H9 (cell line): ENCODE measurements at regions not wholly inside any gene's neighbourhood (a gene's known extent, or its start where the extent isn't known, plus 50 kb on each side); places are given as distances from the start of the nearest gene placed in this dataset.

Experiments used
- DNase-seq: peaks from one replicate; pipeline ENCODE4 v3.0.0-alpha.2; 2017
- H2AFZ ChIP-seq: one replicate; pipeline ENCODE4 v1.6.1; 2013; ENCODE audit warnings: mild to moderate bottlenecking, low read length, control low read depth, moderate library complexity
- H2AK5ac ChIP-seq: 2 replicates; pipeline ENCODE4 v1.6.1; 2013; ENCODE audit warnings: low read length, control low read depth, mixed read lengths; ENCODE audit not compliant: insufficient read length
- H2BK120ac ChIP-seq: one replicate; pipeline ENCODE4 v1.6.1; 2013; ENCODE audit warnings: low read depth, mild to moderate bottlenecking, low read length, control low read depth, inconsistent platforms; ENCODE audit not compliant: poor library complexity, severe bottlenecking
- H2BK12ac ChIP-seq: 2 replicates; pipeline ENCODE4 v1.6.1; 2013; ENCODE audit warnings: low read length, control low read depth, mixed read lengths, low read depth; ENCODE audit not compliant: insufficient read length
- H2BK15ac ChIP-seq: 2 replicates; pipeline ENCODE4 v1.6.1; 2013; ENCODE audit warnings: low read depth, low read length, control low read depth
- H2BK20ac ChIP-seq: one replicate; pipeline ENCODE4 v1.6.1; 2013; ENCODE audit warnings: low read depth, mild to moderate bottlenecking, low read length, control low read depth, inconsistent platforms; ENCODE audit not compliant: poor library complexity, severe bottlenecking
- H2BK5ac ChIP-seq: 2 replicates; pipeline ENCODE4 v1.6.1; 2013; ENCODE audit warnings: low read length, control low read depth, mixed read lengths; ENCODE audit not compliant: insufficient read length
- H3K14ac ChIP-seq: 2 replicates; pipeline ENCODE4 v1.6.1; 2013; ENCODE audit warnings: low read length, control low read depth; ENCODE audit not compliant: insufficient read depth
- H3K18ac ChIP-seq: 2 replicates; pipeline ENCODE4 v1.6.1; 2013; ENCODE audit warnings: low read depth, mild to moderate bottlenecking, mixed read lengths, low read length, control low read depth; ENCODE audit not compliant: insufficient read length
- H3K23ac ChIP-seq: 2 replicates; pipeline ENCODE4 v1.6.1; 2013; ENCODE audit warnings: low read length, control low read depth, mixed read lengths, low read depth; ENCODE audit not compliant: insufficient read length
- H3K23me2 ChIP-seq: 2 replicates; pipeline ENCODE4 v1.6.1; 2013; ENCODE audit warnings: low read depth, mild to moderate bottlenecking, mixed read lengths, low read length, control low read depth; ENCODE audit not compliant: insufficient read length, poor library complexity, severe bottlenecking
- H3K27ac ChIP-seq: 2 replicates; pipeline ENCODE4 v1.5.1; 2013; ENCODE audit warnings: low read length, control low read depth, mixed read lengths, low read depth; ENCODE audit not compliant: insufficient read length
- H3K27me3 ChIP-seq: 2 replicates; pipeline ENCODE4 v1.6.1; 2013; ENCODE audit warnings: low read length, control low read depth, inconsistent platforms; ENCODE audit not compliant: insufficient read depth
- H3K4ac ChIP-seq: 2 replicates; pipeline ENCODE4 v1.6.1; 2013; ENCODE audit warnings: low read depth, mild to moderate bottlenecking, control low read depth, inconsistent platforms, low read length, moderate library complexity
- H3K4me1 ChIP-seq: 2 replicates; pipeline ENCODE4 v1.6.1; 2013; ENCODE audit warnings: low read length, control low read depth, inconsistent platforms; ENCODE audit not compliant: insufficient read depth
- H3K4me2 ChIP-seq: 2 replicates; pipeline ENCODE4 v1.6.1; 2013; ENCODE audit warnings: low read length, control low read depth, mixed read lengths; ENCODE audit not compliant: insufficient read length, insufficient read depth
- H3K56ac ChIP-seq: 2 replicates; pipeline ENCODE4 v1.6.1; 2013; ENCODE audit warnings: low read depth, mild to moderate bottlenecking, mixed read lengths, low read length, control low read depth; ENCODE audit not compliant: insufficient read length
- H3K79me1 ChIP-seq: 2 replicates; pipeline ENCODE4 v1.6.1; 2013; ENCODE audit warnings: low read depth, mild to moderate bottlenecking, moderate library complexity, low read length, control low read depth, inconsistent platforms; ENCODE audit not compliant: insufficient read depth, poor library complexity, severe bottlenecking
- H3K79me2 ChIP-seq: 2 replicates; pipeline ENCODE4 v1.6.1; 2013; ENCODE audit warnings: low read length, control low read depth, inconsistent platforms; ENCODE audit not compliant: insufficient read depth
- H3K9ac ChIP-seq: 2 replicates; pipeline ENCODE4 v1.6.1; 2013; ENCODE audit warnings: low read length, control low read depth, mixed read lengths; ENCODE audit not compliant: insufficient read length; ENCODE audit errors: extremely low read depth
- H3K9me3 ChIP-seq: one replicate; pipeline ENCODE4 v1.6.1; 2013; ENCODE audit warnings: low read depth, low read length, inconsistent platforms; ENCODE audit not compliant: control insufficient read depth
- H3T11ph ChIP-seq: one replicate; pipeline ENCODE4 v1.6.1; 2013; ENCODE audit warnings: mild to moderate bottlenecking, low read length, control low read depth, inconsistent platforms
- H4K20me1 ChIP-seq: one replicate; pipeline ENCODE4 v1.6.1; 2013; ENCODE audit not compliant: control insufficient read depth, insufficient read length, insufficient read depth
- H4K5ac ChIP-seq: 2 replicates; pipeline ENCODE4 v1.6.1; 2013; ENCODE audit warnings: low read depth, mild to moderate bottlenecking, mixed read lengths, low read length, control low read depth; ENCODE audit not compliant: insufficient read length
- H4K8ac ChIP-seq: replicated peaks from 2 replicates; pipeline ENCODE4 v1.6.1; 2013; ENCODE audit warnings: low read length, control low read depth, mixed read lengths, low read depth; ENCODE audit not compliant: insufficient read length
- H4K91ac ChIP-seq: 2 replicates; pipeline ENCODE4 v1.6.1; 2013; ENCODE audit warnings: low read depth, mild to moderate bottlenecking, moderate library complexity, mixed read lengths, low read length, control low read depth; ENCODE audit not compliant: insufficient read length
- H3K27ac Mint-ChIP-seq, 3 experiments: 2 replicates in 2 of 3; 3 replicates in 1 of 3; pipeline ENCODE4 v1.8.0; 2020 to 2021; ENCODE audit warnings: mixed read lengths in 3 of 3, mild to moderate bottlenecking in 1 of 3, moderate library complexity in 1 of 3
- H3K27me3 Mint-ChIP-seq: 2 replicates; pipeline ENCODE4 v1.8.0; 2021; ENCODE audit warnings: low read depth, mild to moderate bottlenecking, moderate library complexity, mixed read lengths
- H3K36me3 Mint-ChIP-seq, 3 experiments: 2 replicates in 2 of 3; 3 replicates in 1 of 3; pipeline ENCODE4 v1.8.0; 2020 to 2021; ENCODE audit warnings: low read depth in 3 of 3, mixed read lengths in 3 of 3; ENCODE audit not compliant: insufficient read depth in 1 of 3
- H3K4me1 Mint-ChIP-seq, 2 experiments: 2 replicates each; pipeline ENCODE4 v1.8.0; 2020; ENCODE audit warnings: mixed read lengths in 2 of 2
- H3K4me3 Mint-ChIP-seq, 2 experiments: 2 replicates in 1 of 2; 3 replicates in 1 of 2; pipeline ENCODE4 v1.8.0; 2020 to 2021; ENCODE audit warnings: mild to moderate bottlenecking in 2 of 2, mixed read lengths in 2 of 2, moderate library complexity in 1 of 2
- H3K9me3 Mint-ChIP-seq, 2 experiments: 2 replicates in 1 of 2; 3 replicates in 1 of 2; pipeline ENCODE4 v1.8.0; 2020; ENCODE audit warnings: mild to moderate bottlenecking in 2 of 2, mixed read lengths in 2 of 2, moderate library complexity in 1 of 2
- WGBS: extraction: QIAGEN DNeasy Blood & Tissue Kit; methylation state at CpG from one replicate; pipeline ENCODE4 v1.1.7; 2013; ENCODE audit warnings: missing lambda C conversion rate, low lambda C conversion rate, mixed read lengths; ENCODE audit not compliant: insufficient read length; ENCODE audit errors: extremely low coverage; 5-methylcytosine and 5-hydroxymethylcytosine counted together
- TF ChIP-seq, protein P1 (sequence below): fragments of 200-600 bp; sonication (generic); conservative IDR thresholded peaks from 3 replicates; pipeline ENCODE4 v1.8.0; 2021; ENCODE audit warnings: antibody characterized with exemption, mild to moderate bottlenecking

DNA sequence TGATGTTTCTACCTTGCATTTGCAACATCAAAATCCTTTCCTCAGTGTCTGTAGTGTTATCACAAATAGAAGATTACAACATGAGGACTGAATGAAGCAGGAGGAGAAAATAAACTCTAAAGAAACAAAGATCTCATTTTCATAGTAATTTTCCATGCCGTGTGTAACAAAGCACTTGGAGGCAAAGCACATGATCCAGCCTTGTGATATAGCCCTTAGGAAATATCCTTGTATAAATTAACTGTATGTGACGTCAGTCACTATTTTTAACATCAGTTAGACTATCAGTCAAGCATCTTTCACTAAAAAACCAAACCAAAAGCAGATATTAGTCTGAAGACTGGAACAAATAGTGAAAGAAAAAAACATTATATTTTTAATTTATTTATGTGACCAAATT is 492.1 kb upstream of the CNTNAP5 start:
- no peak overlapping the region for H3K27ac Mint-ChIP-seq
- Histone ChIP-seq H2BK12ac (no peak overlapping the region), H3K79me1 (no peaks in the 10 kb centered on the region), H3K56ac (no peak overlapping the region), H4K5ac (no peak overlapping the region), H4K91ac (no peak overlapping the region), H3T11ph (no peak overlapping the region), H2BK20ac (no peak overlapping the region), H3K14ac (no peak overlapping the region), H3K9me3 (no peaks in the 10 kb centered on the region), H3K4ac (no peak overlapping the region), H2BK15ac (no peak overlapping the region), H4K8ac (no peak overlapping the region), H2AK5ac (no peak overlapping the region), H3K23ac (no peak overlapping the region), H3K4me2 (no peak overlapping the region), H3K18ac (no peak overlapping the region), H3K9ac (no peak overlapping the region), H3K27ac (no peak overlapping the region), H3K27me3 (no peaks in the 10 kb centered on the region), H3K4me1 (no peaks in the 10 kb centered on the region), H3K79me2 (no peaks in the 10 kb centered on the region), H2BK120ac (no peak overlapping the region), H3K23me2 (no peaks in the 10 kb centered on the region), H2AFZ (no peak overlapping the region), H4K20me1 (no peaks in the 10 kb centered on the region), H2BK5ac (no peak overlapping the region)
- H3K9me3 Mint-ChIP-seq, result peaks cover 7 to 11% of the 10 kb centered on the region in 2 experiments
- H3K4me3 Mint-ChIP-seq, result no peak overlapping the region
- no peaks in the 10 kb centered on the region for H3K4me1 Mint-ChIP-seq
- no peaks in the 10 kb centered on the region for H3K27me3 Mint-ChIP-seq
- WGBS, result no CpG with 5 or more reads among the region's 2 CpGs
- TF ChIP-seq, protein P1, sequence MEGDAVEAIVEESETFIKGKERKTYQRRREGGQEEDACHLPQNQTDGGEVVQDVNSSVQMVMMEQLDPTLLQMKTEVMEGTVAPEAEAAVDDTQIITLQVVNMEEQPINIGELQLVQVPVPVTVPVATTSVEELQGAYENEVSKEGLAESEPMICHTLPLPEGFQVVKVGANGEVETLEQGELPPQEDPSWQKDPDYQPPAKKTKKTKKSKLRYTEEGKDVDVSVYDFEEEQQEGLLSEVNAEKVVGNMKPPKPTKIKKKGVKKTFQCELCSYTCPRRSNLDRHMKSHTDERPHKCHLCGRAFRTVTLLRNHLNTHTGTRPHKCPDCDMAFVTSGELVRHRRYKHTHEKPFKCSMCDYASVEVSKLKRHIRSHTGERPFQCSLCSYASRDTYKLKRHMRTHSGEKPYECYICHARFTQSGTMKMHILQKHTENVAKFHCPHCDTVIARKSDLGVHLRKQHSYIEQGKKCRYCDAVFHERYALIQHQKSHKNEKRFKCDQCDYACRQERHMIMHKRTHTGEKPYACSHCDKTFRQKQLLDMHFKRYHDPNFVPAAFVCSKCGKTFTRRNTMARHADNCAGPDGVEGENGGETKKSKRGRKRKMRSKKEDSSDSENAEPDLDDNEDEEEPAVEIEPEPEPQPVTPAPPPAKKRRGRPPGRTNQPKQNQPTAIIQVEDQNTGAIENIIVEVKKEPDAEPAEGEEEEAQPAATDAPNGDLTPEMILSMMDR, result no peak
- DNase-seq, result no peak
- H3K36me3 Mint-ChIP-seq, result peaks cover 0 to 11% (median 1%) of the 10 kb centered on the region in 3 experiments; a peak in 2 of 7 replicates
